BE2C (cell line): ENCODE measurements at regions not wholly inside any gene's neighbourhood (a gene's known extent, or its start where the extent isn't known, plus 50 kb on each side); places are given as distances from the start of the nearest gene placed in this dataset.

Experiments used
- DNase-seq: peaks from one replicate; pipeline ENCODE4 v3.0.0-alpha.2; 2020
- H3K27me3 ChIP-seq: fragments of 250-450 bp; sonication (Bioruptor Pico); 2 replicates; pipeline ENCODE4 v1.5.1; 2020; ENCODE audit warnings: mild to moderate bottlenecking
- H3K36me3 ChIP-seq: fragments of 250-450 bp; sonication (Bioruptor Pico); 2 replicates; pipeline ENCODE4 v1.5.1; 2020; ENCODE audit warnings: mild to moderate bottlenecking
- H3K4me1 ChIP-seq: fragments of 250-450 bp; sonication (Bioruptor Pico); 2 replicates; pipeline ENCODE4 v1.5.1; 2020
- H3K4me3 ChIP-seq: 2 replicates; pipeline ENCODE4 v1.5.1; 2011; ENCODE audit warnings: low read depth, low read length
- H3K9me3 ChIP-seq: fragments of 250-450 bp; sonication (Bioruptor Pico); 2 replicates; pipeline ENCODE4 v1.5.1; 2020
- CTCF ChIP-seq: IDR thresholded peaks from 2 replicates; pipeline ENCODE4 v1.5.1; 2012; ENCODE audit warnings: mild to moderate bottlenecking, low read depth, low read length

- no peaks in the 10 kb centered on the region for H3K36me3 ChIP-seq
- H3K4me3 ChIP-seq: no peak overlapping the region
- no peaks in the 10 kb centered on the region for H3K9me3 ChIP-seq
- DNase-seq: no peak
- peaks cover 8% of the 10 kb centered on the region for H3K4me1 ChIP-seq
- H3K27me3 ChIP-seq: no peaks in the 10 kb centered on the region
- no peak for TF ChIP-seq CTCF
Observed at GRCh38 chr4:62159306-62159705, 959.2 kb downstream of the ADGRL3 start.

- H3K27me3 ChIP-seq: no peaks in the 10 kb centered on the region
- no peaks in the 10 kb centered on the region for H3K9me3 ChIP-seq
- DNase-seq: no peak
- peaks cover 8% of the 10 kb centered on the region for H3K4me1 ChIP-seq
- no peak for TF ChIP-seq CTCF
- H3K36me3 ChIP-seq: no peaks in the 10 kb centered on the region
- H3K4me3 ChIP-seq: no peak overlapping the region
Observed at GRCh38 chr4:62156205-62156604, 956.1 kb downstream of the ADGRL3 start.

- no peak for DNase-seq
- Histone ChIP-seq H3K4me1 (no peaks in the 10 kb centered on the region), H3K27me3 (no peaks in the 10 kb centered on the region), H3K36me3 (no peaks in the 10 kb centered on the region), H3K4me3 (no peak overlapping the region), H3K9me3 (no peaks in the 10 kb centered on the region; the same call in 1 of the 2 replicates)
- TF ChIP-seq CTCF: no peak
Observed at GRCh38 chr4:62145276-62145675, 945.1 kb downstream of the ADGRL3 start.

- Histone ChIP-seq H3K4me1 (no peaks in the 10 kb centered on the region), H3K36me3 (no peaks in the 10 kb centered on the region), H3K9me3 (no peaks in the 10 kb centered on the region; the same call in 1 of the 2 replicates), H3K4me3 (no peak overlapping the region), H3K27me3 (no peaks in the 10 kb centered on the region)
- TF ChIP-seq CTCF: no peak
- DNase-seq: no peak
Observed at GRCh38 chr4:62144431-62144830, 944.3 kb downstream of the ADGRL3 start.

GRCh38 chr4:62135565-62136156, 935.5 kb downstream of the ADGRL3 start:
- no peak for DNase-seq
- no peak overlapping the region for H3K4me3 ChIP-seq

More at GRCh38 chr4:62135565-62136156, 935.5 kb downstream of the ADGRL3 start:
- Histone ChIP-seq H3K36me3 (no peaks in the 10 kb centered on the region), H3K27me3 (no peaks in the 10 kb centered on the region), H3K4me1 (peaks cover 6% of the 10 kb centered on the region; the same call in 1 of the 2 replicates), H3K9me3 (no peaks in the 10 kb centered on the region)
- TF ChIP-seq CTCF: no peak
